Endothelial cell of umbilical vein (primary cell): ENCODE measurements at regions not wholly inside any gene's neighbourhood (a gene's known extent, or its start where the extent isn't known, plus 50 kb on each side); places are given as distances from the start of the nearest gene placed in this dataset.

ENCODE experiments used
- CTCF ChIP-seq, 2 donors: IDR thresholded peaks; 1 replicate in 1 of 2; 2 replicates in 1 of 2; pipeline ENCODE4 v1.5.1; 2011; ENCODE audit warnings: low read length in 2 of 2, mild to moderate bottlenecking in 2 of 2, moderate library complexity in 2 of 2, control low read depth in 1 of 2, inconsistent platforms in 1 of 2, low read depth in 1 of 2; ENCODE audit not compliant: insufficient read depth in 1 of 2; ENCODE audit errors: extremely low read depth in 1 of 2
- EZH2 ChIP-seq: IDR thresholded peaks from 2 replicates; pipeline ENCODE4 v1.6.1; 2012; ENCODE audit warnings: borderline replicate concordance, low read depth, mild to moderate bottlenecking, moderate library complexity, low read length, inconsistent platforms; ENCODE audit not compliant: severe bottlenecking
- FOS ChIP-seq: IDR thresholded peaks from 2 replicates; pipeline ENCODE4 v1.6.1; 2011; ENCODE audit warnings: mild to moderate bottlenecking, low read length, moderate library complexity, borderline replicate concordance; ENCODE audit not compliant: insufficient read depth
- JUN ChIP-seq: IDR thresholded peaks from 2 replicates; pipeline ENCODE4 v1.6.1; 2011; ENCODE audit warnings: borderline replicate concordance, low read depth; ENCODE audit not compliant: insufficient read length, insufficient read depth
- MAX ChIP-seq: IDR thresholded peaks from 2 replicates; pipeline ENCODE4 v1.6.1; 2011; ENCODE audit not compliant: insufficient read depth, insufficient read length
- MYC ChIP-seq: IDR thresholded peaks from one replicate; pipeline ENCODE4 v1.6.1; 2011; ENCODE audit warnings: mild to moderate bottlenecking, low read depth, low read length
- POLR2A ChIP-seq: IDR thresholded peaks from 2 replicates; pipeline ENCODE4 v1.6.1; 2012; ENCODE audit warnings: low read depth, mild to moderate bottlenecking, control low read depth, low read length
- POLR2AphosphoS5 ChIP-seq: IDR thresholded peaks from 2 replicates; pipeline ENCODE4 v1.6.1; 2012; ENCODE audit warnings: low read depth, mild to moderate bottlenecking, control low read depth, low read length, moderate library complexity; ENCODE audit not compliant: insufficient read depth

- TF ChIP-seq POLR2A (no peak), CTCF (IDR thresholded peaks at IDR 0.05; ENCODE audit: extremely low read depth in 1 of 2, insufficient read depth in 1 of 2, low read depth in 1 of 2, low read length in 2 of 2) (no peak), EZH2 (no peak), JUN (no peak), FOS (no peak), POLR2AphosphoS5 (no peak), MAX (no peak), MYC (no peak)
Measured at GRCh38 chr2:104528101-104528500, 325.8 kb upstream of the POU3F3 start.
